Posterior vena cava (tissue), 2 donors: ENCODE measurements at regions not wholly inside any gene's neighbourhood (a gene's known extent, or its start where the extent isn't known, plus 50 kb on each side); places are given as distances from the start of the nearest gene placed in this dataset.
"Not testable (repeated sequence)": the region's sequence is repeated elsewhere in the genome, so short reads cannot be mapped to it uniquely, and the experiment has no call there.

ENCODE experiments used
- DNase-seq: peaks from one replicate; pipeline ENCODE4 v3.0.0-alpha.2; 2020; ENCODE audit warnings: low spot score
- intact Hi-C, 2 donors: fragments of 100-400 bp; cut with DNase I; formaldehyde crosslinking; loops; one replicate each; pipeline versions ENCODE4 v1.14.1 to v1.14.2; 2022 to 2023
- donor health status: DM: yes; HTN: yes; CAD: no.
- donor health status: DM: yes; HTN: yes; CAD: no.

GRCh38 chr4:138826322-138826721 is 189.3 kb upstream of the NOCT start:
- intact Hi-C loops = no loop called here

DNA sequence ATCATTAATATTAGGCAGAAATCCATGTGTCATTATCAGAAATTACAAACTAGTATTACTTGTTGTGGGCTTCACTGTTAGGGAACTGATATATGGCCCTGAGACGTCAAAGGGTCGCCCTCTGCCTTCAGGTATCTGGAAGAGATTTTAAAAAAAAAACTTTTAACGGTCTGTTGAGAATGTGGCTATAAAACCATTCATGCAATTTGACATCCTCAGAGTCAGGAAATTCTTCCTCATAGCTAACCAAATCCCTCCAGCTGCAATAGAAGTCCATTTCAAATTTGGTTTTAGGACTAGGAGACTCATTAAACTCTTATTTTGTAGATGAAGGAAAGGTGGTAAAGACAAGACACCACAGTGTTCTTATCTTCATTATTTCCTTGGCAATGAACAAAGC is 194.2 kb upstream of the NOCT start:
- intact Hi-C loops = no loop called here
- no peak for DNase-seq

More at GRCh38 chr4:138826322-138826721, 189.3 kb upstream of the NOCT start:
- DNase-seq = no peak

GRCh38 chr4:138816875-138817274 is 198.7 kb upstream of the NOCT start:
- intact Hi-C loops = no loop called here
- no peak for DNase-seq

GRCh38 chr4:138815811-138816210 is 199.8 kb upstream of the NOCT start:
- intact Hi-C loops = no loop called here
- DNase-seq = no peak

DNA sequence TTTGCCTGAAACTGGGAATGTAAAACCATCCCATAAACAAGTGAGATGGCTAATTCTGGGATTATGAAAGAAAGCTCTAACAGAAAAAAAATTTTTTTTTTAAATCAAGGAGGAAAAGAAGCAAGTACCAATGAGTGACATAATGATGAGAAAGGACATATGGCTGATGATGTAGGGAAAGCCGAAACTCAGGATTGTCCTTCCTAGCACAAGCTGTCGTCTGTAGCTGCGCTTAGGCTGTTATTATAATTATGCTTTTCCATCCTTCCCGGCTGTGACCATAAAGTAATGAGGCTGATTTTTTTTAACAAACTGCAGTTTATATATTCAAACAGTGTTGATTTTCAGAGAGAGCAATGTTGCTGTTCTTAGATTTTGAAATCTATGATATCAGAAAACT is 209.8 kb upstream of the NOCT start:
- DNase-seq = no peak
- intact Hi-C loops = no loop called here

- DNase-seq = no peak
- intact Hi-C loops = no loop called here
Observed at GRCh38 chr4:138804711-138805110, 210.9 kb upstream of the NOCT start.

GRCh38 chr4:138803051-138803450 is 212.5 kb upstream of the NOCT start:
- intact Hi-C loops = no loop called here
- DNase-seq = no peak

- intact Hi-C loops = no loop called here
- DNase-seq = no peak
Observed at GRCh38 chr4:138802499-138802898, 213.1 kb upstream of the NOCT start.

DNA sequence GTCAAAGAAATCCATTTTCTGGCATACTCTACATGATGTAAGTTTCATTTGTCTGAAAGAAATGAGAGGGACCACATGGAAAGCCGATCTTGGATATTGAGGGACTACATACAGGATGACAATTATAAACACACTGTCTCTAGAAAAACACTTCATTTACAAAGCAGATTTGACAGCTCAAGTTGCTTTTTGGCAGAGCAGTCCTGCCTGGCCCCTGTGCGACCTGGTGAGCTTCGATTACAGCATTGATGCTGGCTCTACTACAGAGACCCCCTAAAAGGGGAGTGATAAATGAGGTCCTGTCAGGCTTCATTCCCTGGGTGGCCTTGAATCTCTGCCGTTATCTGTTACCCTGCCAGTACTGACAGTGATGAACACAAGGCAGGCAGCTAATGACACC is 215.2 kb upstream of the NOCT start:
- intact Hi-C loops = no loop called here
- no peak for DNase-seq

- intact Hi-C loops = no loop called here
- DNase-seq = no peak
Observed at GRCh38 chr4:138798404-138798803, 217.2 kb upstream of the NOCT start.

DNA sequence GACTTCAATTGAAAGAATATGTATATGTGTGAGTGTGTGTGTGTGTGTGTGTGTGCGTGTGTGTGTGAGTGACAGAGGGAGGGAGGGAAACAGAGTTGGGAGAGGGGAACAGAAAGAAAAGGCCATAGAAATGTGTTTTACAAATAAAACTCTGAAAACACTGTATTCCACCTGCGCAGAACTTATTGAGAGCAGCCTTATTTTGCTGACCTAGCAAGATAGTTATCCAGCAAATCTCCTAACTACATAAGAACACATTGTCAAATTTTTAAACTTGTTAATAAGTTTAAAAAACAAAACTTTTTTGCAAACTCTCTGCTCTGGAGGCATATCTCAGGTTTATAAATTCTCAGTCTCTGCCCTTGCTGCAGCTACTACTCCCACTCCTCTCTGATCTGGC is 217.9 kb upstream of the NOCT start:
- intact Hi-C loops = no loop called here
- DNase-seq = no peak

DNA sequence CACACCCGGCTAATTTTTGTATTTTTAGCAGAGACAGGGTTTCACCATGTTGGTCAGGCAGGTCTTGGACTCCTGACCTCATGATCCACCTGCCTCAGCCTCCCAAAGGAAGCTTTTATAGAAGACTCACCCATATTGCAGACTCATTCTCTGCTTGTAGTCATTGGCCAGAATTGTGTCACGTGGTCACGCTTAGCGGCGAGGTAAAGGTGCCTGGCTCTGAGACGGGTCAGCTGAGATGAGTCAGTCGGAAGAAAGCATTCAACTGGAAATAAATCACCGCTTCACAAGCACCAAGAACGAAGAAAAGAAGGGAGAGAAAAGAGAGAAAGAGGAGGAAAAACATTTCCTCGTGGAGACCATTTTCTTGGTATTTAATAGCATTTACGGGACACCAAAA is 218.8 kb upstream of the NOCT start:
- intact Hi-C loops = no loop called here
- no peak for DNase-seq

GRCh38 chr4:138790706-138791340 is 224.8 kb upstream of the NOCT start:
- intact Hi-C loops = no loop called here
- DNase-seq = no peak

- DNase-seq = no peak
Observed at GRCh38 chr4:138789796-138790195, 225.8 kb upstream of the NOCT start.

GRCh38 chr4:138788857-138789256 is 226.7 kb upstream of the NOCT start:
- no peak for DNase-seq
- intact Hi-C loops = no loop called here

More at GRCh38 chr4:138789796-138790195, 225.8 kb upstream of the NOCT start:
- intact Hi-C loops = no loop called here

DNA sequence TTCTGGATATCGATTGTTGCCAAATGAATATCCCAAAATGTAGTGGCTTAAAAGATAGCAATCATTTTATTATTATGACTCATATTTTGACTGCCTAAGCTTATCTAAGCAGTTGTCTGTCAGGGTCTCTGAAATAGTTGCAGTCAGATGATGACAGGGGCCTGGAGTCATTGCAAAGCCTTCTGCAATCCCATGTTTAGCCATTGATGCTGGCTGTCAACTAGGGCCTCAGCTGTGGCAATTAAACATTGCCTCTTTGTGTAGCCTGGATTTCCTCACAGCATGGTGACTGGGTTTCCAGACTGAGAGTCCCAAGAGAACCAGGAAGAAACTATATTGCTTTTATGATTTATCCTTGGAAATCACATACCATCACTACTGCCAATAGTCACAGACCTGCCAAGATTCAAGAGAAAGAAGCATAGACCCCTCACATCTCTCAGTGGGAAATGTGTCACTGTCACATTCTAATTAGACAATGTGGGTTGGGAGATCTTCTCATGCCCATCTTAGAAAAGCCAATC is 227.3 kb upstream of the NOCT start:
- intact Hi-C loops = no loop called here

GRCh38 chr4:138779761-138780160 is 235.8 kb upstream of the NOCT start:
- intact Hi-C loops, DNase-seq: not testable (repeated sequence)

More for the DNA sequence above, 227.3 kb upstream of the NOCT start:
- no peak for DNase-seq

DNA sequence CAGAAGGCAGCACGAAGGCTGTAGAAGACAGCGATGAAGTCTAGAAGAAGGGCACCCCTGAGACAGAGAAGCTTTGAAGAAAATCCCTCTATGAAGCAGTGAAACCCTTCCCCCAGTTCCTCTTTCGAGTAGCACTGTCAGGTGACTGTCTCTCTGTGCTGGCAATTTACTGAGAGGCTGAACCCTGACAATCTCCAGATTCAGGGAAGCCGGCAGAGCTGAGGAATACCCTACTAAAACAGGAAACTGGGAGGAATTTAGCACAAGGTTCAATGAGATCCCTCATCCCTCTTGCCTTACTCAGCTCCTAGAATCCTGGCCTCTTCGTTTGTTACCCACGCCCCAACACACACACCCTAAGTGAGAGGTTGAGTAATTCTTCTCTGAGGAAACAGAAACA is 239.7 kb upstream of the NOCT start:
- intact Hi-C loops = no loop called here
- DNase-seq = no peak

GRCh38 chr4:138775489-138775888 is 240.1 kb upstream of the NOCT start:
- no peak for DNase-seq
- intact Hi-C loops = no loop called here

DNA sequence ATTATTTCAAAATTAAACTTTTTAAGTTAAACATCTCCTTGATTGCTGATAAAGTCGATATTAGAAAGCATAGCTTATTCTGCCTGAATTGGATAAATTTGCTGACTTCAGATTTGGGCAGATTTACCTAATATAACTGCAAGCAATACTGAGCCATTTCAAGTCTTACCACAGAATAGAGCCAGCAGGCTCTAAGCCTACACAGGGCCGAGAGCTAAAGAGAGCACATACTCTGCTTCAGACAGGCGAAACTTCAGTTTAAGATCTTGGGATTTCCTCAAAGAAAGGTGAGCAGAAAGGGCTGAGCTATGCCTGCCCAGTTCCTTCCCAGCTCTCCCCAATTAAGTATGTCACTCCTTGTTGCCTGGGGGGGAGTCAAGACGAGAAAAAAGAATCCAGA is 240.6 kb upstream of the NOCT start:
- intact Hi-C loops = no loop called here
- no peak for DNase-seq

GRCh38 chr4:138774125-138774524 is 241.5 kb upstream of the NOCT start:
- intact Hi-C loops, DNase-seq: not testable (repeated sequence)

DNA sequence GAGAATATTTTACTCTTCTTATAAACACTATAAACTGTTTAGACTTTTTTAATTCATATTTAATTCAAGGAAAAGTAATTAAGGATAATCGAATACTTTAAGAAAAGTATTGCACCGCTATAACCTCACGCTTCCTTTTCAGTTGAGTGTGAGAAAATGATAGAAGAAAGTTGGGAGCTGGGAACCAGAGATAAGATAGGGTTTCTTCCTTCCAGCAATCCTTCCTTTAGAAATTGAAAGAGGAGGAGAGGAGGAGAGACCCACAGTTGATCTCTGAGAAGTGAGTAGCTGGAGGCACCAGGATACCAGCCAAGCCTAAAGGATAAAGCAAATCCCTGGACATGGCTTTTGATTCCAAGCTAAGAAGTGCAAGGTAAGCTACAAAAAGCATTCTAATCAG is 242.3 kb upstream of the NOCT start:
- intact Hi-C loops = no loop called here
- no peak for DNase-seq
